Right hindlimb (tissue), 1 donor: ENCODE measurements at regions not wholly inside any gene's neighbourhood (a gene's known extent, or its start where the extent isn't known, plus 50 kb on each side); places are given as distances from the start of the nearest gene placed in this dataset.
"Not testable (repeated sequence)": the region's sequence is repeated elsewhere in the genome, so short reads cannot be mapped to it uniquely, and the experiment has no call there.

Source experiments
- DNase-seq: peaks from one replicate; pipeline ENCODE4 v3.0.0-alpha.2; 2018

- no peak for DNase-seq
Observed at GRCh38 chr5:27995867-27996266, 957.5 kb upstream of the CDH9 start.

- DNase-seq: no peak
Observed at GRCh38 chr5:27978322-27978721, 939.9 kb upstream of the CDH9 start.

- no peak for DNase-seq
Observed at GRCh38 chr5:27969157-27969556, 930.8 kb upstream of the CDH9 start.

GRCh38 chr5:27963050-27963783 is 924.8 kb upstream of the CDH9 start:
- DNase-seq: no peak

GRCh38 chr5:27962198-27962597 is 923.8 kb upstream of the CDH9 start:
- no peak for DNase-seq

GRCh38 chr5:27947088-27947487 is 908.7 kb upstream of the CDH9 start:
- no peak for DNase-seq

GRCh38 chr5:27944471-27944870 is 906.1 kb upstream of the CDH9 start:
- DNase-seq: no peak

- DNase-seq: no peak
Observed at GRCh38 chr5:27938989-27939388, 900.6 kb upstream of the CDH9 start.

- no peak for DNase-seq
Observed at GRCh38 chr5:27928060-27928459, 889.7 kb upstream of the CDH9 start.

- no peak for DNase-seq
Observed at GRCh38 chr5:27911216-27911615, 872.8 kb upstream of the CDH9 start.

GRCh38 chr5:27908341-27908740 is 870.0 kb upstream of the CDH9 start:
- no peak for DNase-seq

GRCh38 chr5:27906931-27907601 is 868.7 kb upstream of the CDH9 start:
- no peak for DNase-seq

- DNase-seq: no peak
Observed at GRCh38 chr5:27906481-27906880, 868.1 kb upstream of the CDH9 start.

- DNase-seq: no peak
Observed at GRCh38 chr5:27900761-27901160, 862.4 kb upstream of the CDH9 start.

GRCh38 chr5:27876071-27876470 is 837.7 kb upstream of the CDH9 start:
- no peak for DNase-seq

GRCh38 chr5:27875148-27875547 is 836.8 kb upstream of the CDH9 start:
- no peak for DNase-seq

- no peak for DNase-seq
Observed at GRCh38 chr5:27868292-27868691, 829.9 kb upstream of the CDH9 start.

GRCh38 chr5:27855491-27855890 is 817.1 kb upstream of the CDH9 start:
- no peak for DNase-seq

- DNase-seq: no peak
Observed at GRCh38 chr5:27854243-27854852, 816.0 kb upstream of the CDH9 start.

- DNase-seq: no peak
Observed at GRCh38 chr5:27845248-27845647, 806.9 kb upstream of the CDH9 start.

- not testable (repeated sequence) for DNase-seq
Observed at GRCh38 chr5:27836704-27837103, 798.3 kb upstream of the CDH9 start.

GRCh38 chr5:27832886-27833285 is 794.5 kb upstream of the CDH9 start:
- no peak for DNase-seq

GRCh38 chr5:27830546-27830945 is 792.2 kb upstream of the CDH9 start:
- no peak for DNase-seq

- no peak for DNase-seq
Observed at GRCh38 chr5:27821681-27822080, 783.3 kb upstream of the CDH9 start.
